Heart left ventricle (tissue), 13 donors: ENCODE measurements at regions not wholly inside any gene's neighbourhood (a gene's known extent, or its start where the extent isn't known, plus 50 kb on each side); places are given as distances from the start of the nearest gene placed in this dataset.

Experiments used
- CTCF ChIP-seq, 12 donors: fragments of 200-600 bp; sonication (generic) in 4 of 12; IDR thresholded peaks; one replicate each; pipeline versions ENCODE4 v1.5.0 to v1.8.0; 2018 to 2022; ENCODE audit warnings: antibody characterized with exemption in 12 of 12, mild to moderate bottlenecking in 5 of 12
- POLR2A ChIP-seq, 2 donors: fragments of 450-650 bp; IDR thresholded peaks; one replicate each; pipeline ENCODE4 v1.6.1; 2017; ENCODE audit warnings: antibody characterized with exemption in 2 of 2, mild to moderate bottlenecking in 2 of 2, moderate library complexity in 2 of 2
- donor health status: ischemic (EF 13 %, LVEDD 7.1; RV severe dilation, severe dysfunction).
- donor health status: DM: no; HTN: yes; CAD: no.
- donor health status: DM: no; HTN: no; CAD: no.
- donor health status: ischemic (EF 25% LVEDD 6.9; RV normal size, moderate dysfunction).
- donor health status: ischemic (EF 25% LVEDD 5.7; RV mildly dilated, moderate dysfunction).
- donor health status: ischemic (EF 35%, LVEDD 5.7; RV mildly dilated, moderate dysfunction).
- donor health status: nonischemic (EF 11% LVEDD 7.7; RV severe dilation, severe dysfunction).
- donor health status: DM: yes; HTN: yes; CAD: no.
- donor health status: PGD.
- donor health status: ischemic (EF 29% LVEDD 5.4; RV normal size, mild dysfunction).
- donor health status: nonischemic (EF 23%, LVEDD 6.1; RV moderate dilation, normal function).

GRCh38 chr21:26408511-26408910 lies 164.6 kb downstream of the CYYR1 start:
- TF ChIP-seq CTCF (IDR thresholded peaks at IDR 0.05) (no peak), POLR2A (IDR thresholded peaks at IDR 0.05) (no peak)
